GM18907 (cell line): ENCODE measurements at regions not wholly inside any gene's neighbourhood (a gene's known extent, or its start where the extent isn't known, plus 50 kb on each side); places are given as distances from the start of the nearest gene placed in this dataset.

Experiments used
- ATAC-seq: cut with Tn5 transposase; IDR thresholded peaks from one replicate; pipeline ENCODE4 v1.9.1; 2021; ENCODE audit warnings: mild to moderate bottlenecking, moderate library complexity; ENCODE audit not compliant: unreplicated experiment

GRCh38 chr13:72384186-72384823 is 343.1 kb downstream of the MZT1 start:
- ATAC-seq, result no peak

GRCh38 chr13:72383646-72384045 is 343.8 kb downstream of the MZT1 start:
- no peak for ATAC-seq

GRCh38 chr13:72379581-72379980 is 347.8 kb downstream of the MZT1 start:
- no peak for ATAC-seq

GRCh38 chr13:72368031-72368430 is 359.4 kb downstream of the MZT1 start:
- ATAC-seq, result no peak

- no peak for ATAC-seq
These were observed 380.7 kb downstream of the MZT1 start for GRCh38 chr13:72346716-72347115.

- ATAC-seq, result no peak
These were observed 385.1 kb downstream of the MZT1 start for GRCh38 chr13:72342364-72342763.

GRCh38 chr13:72341904-72342303 is 385.5 kb downstream of the MZT1 start:
- no peak for ATAC-seq

- ATAC-seq, result no peak
These were observed 409.9 kb downstream of the MZT1 start for GRCh38 chr13:72317346-72318109.

GRCh38 chr13:72316716-72317115 is 410.7 kb downstream of the MZT1 start:
- ATAC-seq, result no peak

- no peak for ATAC-seq
These were observed 412.1 kb downstream of the MZT1 start for GRCh38 chr13:72315312-72315711.

GRCh38 chr13:72314210-72314609 is 413.2 kb downstream of the MZT1 start:
- no peak for ATAC-seq

- no peak for ATAC-seq
These were observed 413.9 kb downstream of the MZT1 start for GRCh38 chr13:72313546-72313945.

GRCh38 chr13:72303941-72304746 is 423.3 kb downstream of the MZT1 start:
- ATAC-seq, result no peak

GRCh38 chr13:72296246-72296645 is 429.2 kb upstream of the DACH1 start:
- no peak for ATAC-seq

- ATAC-seq, result no peak
These were observed 428.1 kb upstream of the DACH1 start for GRCh38 chr13:72295153-72295552.

- no peak for ATAC-seq
These were observed 426.2 kb upstream of the DACH1 start for GRCh38 chr13:72293206-72293605.

- ATAC-seq, result no peak
These were observed 424.1 kb upstream of the DACH1 start for GRCh38 chr13:72290962-72291681.

- no peak for ATAC-seq
These were observed 419.4 kb upstream of the DACH1 start for GRCh38 chr13:72286421-72286820.

- no peak for ATAC-seq
These were observed 417.8 kb upstream of the DACH1 start for GRCh38 chr13:72284791-72285190.

GRCh38 chr13:72261732-72262131 is 394.7 kb upstream of the DACH1 start:
- ATAC-seq, result no peak

GRCh38 chr13:72259528-72259927 is 392.5 kb upstream of the DACH1 start:
- ATAC-seq, result no peak
